Activated T-helper 1 cell treated with anti-CD3 and anti-CD28 coated beads, Interleukin-2, amount 50 U/mL, for 16 hours (primary cell): ENCODE measurements at regions not wholly inside any gene's neighbourhood (a gene's known extent, or its start where the extent isn't known, plus 50 kb on each side); places are given as distances from the start of the nearest gene placed in this dataset.
"Not testable (repeated sequence)": the region's sequence is repeated elsewhere in the genome, so short reads cannot be mapped to it uniquely, and the experiment has no call there.

ENCODE experiments used
- DNase-seq, 2 donors: peaks; one replicate each; pipeline ENCODE4 v3.0.0-alpha.2; 2020; ENCODE audit warnings: low read depth in 1 of 2, low spot score in 1 of 2

DNA sequence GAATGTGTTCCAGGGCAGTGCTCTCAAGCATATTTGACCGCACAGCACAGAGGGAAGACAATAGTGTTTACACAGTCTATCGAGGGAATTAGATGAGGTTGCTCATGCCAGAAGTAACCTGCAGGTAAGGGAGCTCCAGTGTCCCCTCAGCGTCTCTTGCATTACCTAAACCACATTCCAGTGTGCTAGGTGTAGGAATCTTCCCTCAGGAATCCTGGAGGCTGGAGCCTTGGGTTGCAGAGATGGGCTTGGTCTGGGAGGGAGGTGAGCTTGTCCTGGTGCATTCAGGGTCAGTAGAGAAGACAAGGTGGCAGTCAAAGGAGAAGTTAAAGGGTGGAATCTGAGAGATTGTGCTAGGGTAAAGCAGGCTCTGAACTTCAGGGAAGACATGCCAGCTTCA is 56.3 kb downstream of the SOX14 start:
- no peak for DNase-seq

DNA sequence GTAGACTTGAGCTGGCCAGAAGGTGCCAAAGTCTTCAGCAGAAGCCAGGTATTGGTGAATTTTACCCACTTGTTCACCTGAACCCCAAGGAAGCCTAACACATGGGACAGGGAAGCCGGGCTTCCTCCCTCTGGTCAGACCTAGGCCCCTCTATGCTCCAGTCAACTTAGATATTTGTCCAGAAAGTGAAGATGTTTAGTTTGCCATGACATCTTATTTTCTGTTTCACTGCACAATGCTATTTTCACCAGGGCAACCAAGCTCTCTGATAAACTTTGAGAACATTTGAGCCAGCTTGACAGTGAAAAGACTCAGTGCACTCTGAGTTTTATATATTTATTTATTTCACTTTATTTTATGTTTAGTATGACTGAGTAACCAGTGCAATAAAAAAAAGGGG is 71.0 kb downstream of the SOX14 start:
- DNase-seq: no peak

DNA sequence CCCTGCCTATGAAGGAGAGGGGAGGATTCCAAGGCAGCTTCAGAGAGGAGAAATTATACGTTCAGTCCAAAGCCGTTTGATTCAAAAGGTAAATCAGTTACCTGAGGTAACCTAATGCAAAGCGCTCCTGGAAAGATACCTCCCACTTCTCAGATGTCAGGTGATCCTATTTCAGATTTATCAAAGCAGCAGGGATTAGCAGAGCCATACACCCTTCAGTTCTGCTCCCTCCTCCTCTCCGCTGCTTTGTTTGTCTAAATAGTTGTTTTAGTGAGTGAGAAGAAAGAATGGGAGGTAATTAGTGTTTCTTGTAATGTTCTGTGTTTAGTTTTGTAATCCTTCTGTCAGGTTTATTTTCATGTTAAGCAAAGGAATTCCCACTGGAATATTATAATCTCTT is 81.1 kb downstream of the SOX14 start:
- DNase-seq: no peak

DNA sequence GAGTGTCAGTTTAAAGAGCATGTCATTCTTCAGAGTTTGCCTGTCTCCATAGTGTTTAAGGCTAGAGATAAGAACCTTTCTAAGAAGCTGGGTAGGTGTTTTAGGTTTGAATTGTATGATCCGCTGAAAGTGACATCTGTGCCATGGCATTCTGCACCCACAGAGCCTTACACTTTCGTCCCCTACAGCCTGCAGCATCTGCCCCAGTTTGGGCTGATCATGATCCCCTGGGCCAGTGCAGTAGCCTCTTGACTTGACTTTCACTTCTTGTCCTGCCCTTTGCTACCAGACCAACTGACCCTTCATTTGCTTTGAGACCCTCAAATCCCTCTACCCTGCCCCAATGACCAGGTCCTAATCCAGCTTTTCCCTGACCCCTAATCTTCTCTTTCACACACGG is 81.6 kb downstream of the SOX14 start:
- no peak for DNase-seq

DNA sequence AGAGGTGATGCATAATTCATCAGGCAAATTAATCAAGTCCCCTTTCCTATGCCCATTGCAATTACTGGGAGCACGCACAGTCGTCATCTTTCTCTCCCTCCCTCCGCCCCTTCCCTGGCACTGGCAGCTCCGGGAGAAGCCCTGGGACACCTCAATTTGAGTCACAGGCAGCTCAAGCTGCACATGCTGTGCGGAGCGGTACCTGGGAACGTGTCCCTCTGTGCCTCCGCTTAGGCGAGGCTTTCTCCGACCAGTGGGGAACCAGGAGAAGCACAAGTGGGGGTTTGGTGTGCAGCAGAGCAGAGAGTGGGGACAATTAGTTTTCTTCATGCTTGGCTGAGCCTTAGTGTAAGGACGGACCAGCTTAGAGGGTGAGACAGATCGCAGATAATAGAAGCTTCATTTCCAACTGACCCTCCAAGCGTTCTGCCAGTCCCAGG is 88.3 kb downstream of the SOX14 start:
- DNase-seq: no peak

DNA sequence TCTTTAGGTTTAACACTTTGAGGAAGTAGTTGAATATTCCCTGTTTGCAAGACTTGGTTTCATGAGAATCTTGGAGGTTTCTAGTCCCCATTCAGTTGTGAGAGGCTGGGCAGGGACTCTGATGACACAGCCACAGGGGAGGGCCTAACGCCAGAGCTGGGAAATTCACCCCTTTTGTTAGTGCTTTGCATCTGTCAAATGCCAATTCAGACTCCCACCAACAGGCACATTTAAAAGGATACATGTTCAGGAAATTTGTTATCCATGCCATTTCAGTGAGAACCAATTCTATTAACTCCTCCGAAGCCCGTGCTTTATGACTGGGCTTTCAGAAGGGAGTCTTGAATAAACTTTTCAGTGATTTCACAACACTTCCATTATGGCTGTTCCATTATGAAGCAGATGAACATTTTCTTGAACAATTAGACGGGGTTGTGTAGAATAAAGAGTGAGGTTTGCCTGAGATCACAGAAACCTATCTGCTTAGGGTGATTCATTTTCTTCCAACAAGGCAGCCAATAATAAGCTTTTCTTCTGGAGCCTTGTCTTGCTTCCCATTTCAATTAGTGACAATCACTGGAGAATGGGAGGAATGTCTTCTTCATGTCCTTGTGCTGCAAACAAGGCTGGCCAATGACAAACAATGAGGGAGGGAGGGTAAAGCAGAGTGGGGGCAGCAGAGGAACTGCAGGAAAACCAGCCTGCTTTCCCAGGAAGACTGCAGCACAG is 90.6 kb downstream of the SOX14 start:
- DNase-seq: no peak

DNA sequence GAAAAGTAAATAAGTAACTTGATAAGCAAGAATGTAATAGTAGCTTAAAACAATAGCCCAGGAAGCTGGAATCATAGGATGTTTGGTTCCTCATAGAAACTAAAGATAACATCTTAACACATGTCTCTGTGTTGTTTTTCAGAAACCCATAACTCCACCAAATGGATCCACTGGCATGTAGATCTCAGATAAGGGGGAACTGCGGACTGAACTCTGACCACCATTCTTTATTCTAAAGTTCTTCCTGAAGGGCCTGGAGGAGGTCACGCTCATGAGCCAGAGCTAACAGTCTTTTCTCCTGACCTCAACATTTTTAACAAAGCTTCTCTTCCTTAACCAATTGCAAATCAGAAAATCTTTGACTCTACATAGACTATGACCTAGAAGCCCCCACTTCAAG is 101.9 kb downstream of the SOX14 start:
- no peak for DNase-seq

DNA sequence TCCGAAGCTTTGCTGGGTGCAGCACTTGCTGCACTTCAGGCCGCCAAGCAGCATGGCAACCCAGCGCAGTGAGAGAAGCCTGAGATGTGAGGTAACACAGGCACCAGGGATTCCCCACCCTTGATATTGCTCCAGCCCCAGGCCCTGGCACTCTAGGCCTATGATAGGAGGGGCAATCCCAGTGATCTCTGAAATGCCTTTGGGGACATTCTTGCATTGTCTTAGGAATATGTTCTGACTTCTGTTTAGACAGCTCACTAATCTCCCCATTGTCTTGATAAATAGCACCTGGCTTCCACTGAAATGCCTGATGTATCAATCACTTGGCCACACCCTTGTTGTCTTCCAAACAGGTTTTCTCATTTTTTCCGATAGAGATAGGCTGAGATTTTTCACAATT is 102.8 kb downstream of the SOX14 start:
- DNase-seq: no peak

DNA sequence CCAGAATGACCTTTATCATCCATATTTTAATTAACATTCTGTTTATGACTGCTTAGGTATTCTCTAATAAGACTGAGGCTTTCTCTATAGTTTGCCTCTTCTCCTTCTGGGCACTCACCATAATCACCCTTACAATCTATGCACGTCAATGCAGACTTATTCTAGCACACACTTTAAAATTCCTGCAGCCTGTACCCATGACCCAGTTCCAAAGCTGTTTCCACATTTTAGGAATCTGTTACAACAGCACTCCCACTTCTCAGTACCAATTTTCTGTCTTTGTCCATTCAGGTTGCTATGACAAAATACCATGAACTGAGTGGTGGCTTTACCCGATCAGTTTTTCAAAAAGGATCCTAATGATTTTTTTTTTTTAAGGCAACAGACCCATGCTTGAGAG is 103.5 kb downstream of the SOX14 start:
- DNase-seq: no peak

DNA sequence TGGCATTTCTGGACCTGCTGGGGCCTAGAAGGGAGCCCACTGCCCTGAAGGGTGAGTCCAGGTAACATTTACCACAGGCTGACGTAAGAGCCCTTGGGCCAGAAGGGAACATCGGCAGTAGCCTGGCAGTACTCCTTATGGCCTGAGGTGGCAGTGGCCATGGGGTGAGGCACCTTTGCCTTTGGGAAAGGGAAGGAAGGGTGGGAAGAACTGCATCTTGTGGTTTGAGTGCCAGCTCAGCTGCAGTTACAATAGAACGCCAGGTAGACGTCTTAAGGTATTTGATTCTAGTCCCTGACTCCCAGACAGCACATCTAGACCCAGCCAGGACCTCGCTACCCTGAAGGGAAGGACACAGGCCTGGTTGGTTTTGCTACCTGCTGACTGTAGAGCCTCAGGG is 104.9 kb downstream of the SOX14 start:
- DNase-seq: no peak

DNA sequence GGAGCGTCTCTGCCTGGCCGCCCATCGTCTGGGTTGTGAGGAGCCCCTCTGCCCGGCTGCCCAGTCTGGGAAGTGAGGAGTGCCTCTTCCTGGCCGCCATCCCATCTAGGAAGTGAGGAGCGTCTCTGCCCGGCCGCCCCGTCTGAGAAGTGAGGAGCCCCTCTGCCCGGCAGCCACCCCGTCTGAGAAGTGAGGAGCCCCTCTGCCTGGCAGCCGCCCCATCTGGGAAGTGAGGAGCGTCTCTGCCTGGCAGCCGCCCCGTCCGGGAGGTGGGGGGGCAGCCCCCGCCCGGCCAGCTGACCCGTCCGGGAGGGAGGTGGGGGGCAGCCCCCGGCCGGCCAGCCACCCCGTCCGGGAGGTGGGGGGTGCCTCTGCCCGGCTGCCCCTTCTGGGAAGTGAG is 108.5 kb downstream of the SOX14 start:
- DNase-seq: not testable (repeated sequence)

DNA sequence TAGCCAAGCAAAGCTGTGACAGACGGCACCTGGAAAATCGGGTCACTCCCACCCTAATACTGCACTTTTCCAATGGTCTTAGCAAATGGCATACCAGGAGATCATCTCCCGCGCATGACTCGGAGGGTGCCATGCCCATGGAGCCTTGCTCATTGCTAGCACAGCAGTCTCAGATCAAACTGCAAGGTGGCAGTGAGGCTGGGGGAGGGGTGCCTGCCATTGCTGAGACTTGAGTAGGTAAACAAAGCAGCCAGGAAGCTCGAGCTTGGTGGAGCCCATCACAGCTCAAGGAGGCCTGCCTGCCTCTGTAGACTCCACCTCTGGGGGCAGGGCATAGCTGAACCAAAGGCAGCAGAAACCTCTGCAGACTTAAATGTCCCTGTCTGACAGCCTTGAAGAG is 113.1 kb upstream of the CLDN18 start:
- DNase-seq: not testable (repeated sequence)

DNA sequence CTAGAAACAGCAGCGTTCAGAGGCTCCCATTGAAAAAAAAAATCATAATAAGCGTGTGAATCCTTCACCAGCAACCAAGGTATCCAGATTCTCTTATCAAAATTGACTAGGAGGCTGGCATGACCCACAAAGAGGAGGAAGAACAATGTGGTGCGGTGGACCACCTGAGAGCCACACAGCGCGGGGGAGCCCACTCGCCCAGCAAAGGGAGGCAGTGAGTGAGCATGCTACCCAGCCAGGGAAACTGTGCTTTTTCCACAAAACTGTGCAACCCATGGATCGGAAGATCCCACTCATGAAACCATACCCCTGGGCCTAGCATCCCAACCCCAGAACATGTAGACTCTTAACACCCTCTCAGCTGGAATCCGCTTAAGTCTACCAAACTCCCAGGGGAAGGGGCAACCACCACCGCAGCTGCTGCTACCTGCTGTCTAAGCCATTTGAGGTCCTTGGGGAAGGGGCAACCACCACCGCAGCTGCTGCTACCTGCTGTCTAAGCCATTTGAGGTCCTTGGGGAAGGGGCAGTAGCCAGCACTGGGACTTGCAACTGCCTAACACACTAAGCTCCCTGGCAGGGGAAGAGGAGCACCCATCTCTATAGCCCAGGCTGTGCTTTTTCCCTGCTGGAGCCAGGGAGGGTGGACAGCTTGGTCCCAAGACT is 102.8 kb upstream of the CLDN18 start:
- DNase-seq: no peak

DNA sequence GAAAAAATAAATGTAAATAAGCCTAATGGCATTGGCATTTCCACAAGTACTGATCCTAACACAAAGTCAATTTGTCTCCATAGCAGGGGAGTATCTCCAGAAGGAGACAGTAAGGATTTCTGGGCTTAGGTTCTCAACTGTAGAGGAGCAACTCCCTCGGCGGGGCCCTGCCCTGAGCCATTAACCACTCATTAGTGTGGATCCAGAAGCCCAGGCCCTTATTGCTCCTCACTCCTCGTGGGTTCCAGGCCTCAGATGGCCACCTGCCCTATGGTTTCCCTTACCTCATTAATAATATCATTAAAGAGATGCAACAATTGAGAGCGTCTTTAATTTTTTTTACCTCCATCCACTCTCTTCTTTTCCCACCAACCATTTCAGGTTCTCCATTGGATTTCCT is 85.3 kb upstream of the CLDN18 start:
- DNase-seq: no peak

DNA sequence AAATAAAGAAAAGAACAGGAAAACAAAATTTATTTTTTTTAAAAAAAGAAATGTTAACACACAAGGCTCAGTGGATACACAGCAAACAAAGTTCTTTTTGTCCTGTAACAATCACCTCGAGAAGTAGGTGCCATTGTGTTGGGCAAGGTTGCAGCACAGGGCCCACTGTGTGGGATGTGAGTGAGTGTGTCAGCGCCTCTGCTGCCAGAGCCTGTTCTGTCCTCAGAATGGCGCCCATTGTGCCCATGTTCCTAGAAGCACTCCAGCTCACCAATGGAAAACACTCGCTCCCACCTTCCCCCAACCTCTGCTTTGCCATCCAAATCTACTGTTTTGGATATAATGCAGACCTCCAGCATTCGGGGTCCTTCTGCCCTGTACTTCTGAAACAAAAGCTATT is 84.9 kb upstream of the CLDN18 start:
- no peak for DNase-seq

DNA sequence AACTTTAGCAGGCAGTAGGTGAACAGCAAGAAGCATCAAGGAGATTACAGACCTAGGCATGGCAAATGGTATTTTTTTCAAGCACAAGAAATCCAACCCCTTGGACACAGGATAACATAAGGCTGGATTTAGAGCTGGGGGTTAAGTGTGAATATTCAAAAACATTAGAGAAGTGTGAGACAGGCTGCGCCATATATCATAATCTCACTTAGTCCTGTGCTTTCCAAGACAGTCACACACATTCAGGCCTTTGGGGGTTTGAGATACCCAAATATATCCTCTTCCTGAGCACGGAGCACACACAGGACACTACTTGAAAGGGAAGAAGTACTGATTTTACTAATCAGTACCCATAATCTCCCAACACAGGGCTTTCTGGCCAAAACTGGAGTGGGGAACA is 83.0 kb upstream of the CLDN18 start:
- no peak for DNase-seq

DNA sequence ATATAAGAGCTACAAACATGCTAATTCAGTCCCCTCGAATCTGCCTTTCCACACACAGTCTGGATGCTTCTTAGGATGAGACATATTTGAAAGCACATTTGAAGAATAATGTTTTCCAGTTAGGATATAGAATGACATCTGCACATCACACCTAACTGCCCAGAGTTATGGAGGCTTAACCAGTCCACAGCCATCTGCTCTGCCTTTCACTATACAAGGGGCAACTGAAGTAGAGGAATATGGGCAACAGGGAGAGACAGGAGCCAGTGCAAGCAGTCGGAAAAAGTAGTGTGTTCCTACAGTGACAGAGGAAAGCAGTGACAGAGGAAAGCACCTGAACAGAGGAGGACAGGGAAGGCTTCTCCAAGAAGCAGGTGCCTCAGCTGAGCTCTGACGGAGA is 79.0 kb upstream of the CLDN18 start:
- DNase-seq: no peak

DNA sequence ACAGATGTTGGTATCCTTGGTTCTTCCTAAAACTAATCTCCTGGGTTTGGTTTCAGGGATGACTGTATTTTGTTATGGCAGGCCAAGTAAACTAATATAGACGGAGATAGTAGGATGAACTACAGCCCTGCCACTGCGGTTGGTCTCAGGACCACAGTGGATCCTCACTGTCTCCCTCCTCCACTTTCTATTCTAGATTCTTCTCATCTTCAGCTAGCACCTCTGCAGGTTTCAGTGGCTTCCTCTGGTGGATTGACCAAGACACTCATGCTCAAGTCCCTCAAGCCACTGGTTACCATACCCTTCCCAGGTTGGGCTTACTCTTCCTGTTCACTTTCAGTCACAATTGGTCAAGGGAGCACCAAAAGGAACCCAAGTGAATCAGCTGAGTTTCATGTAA is 71.1 kb upstream of the CLDN18 start:
- DNase-seq: no peak

DNA sequence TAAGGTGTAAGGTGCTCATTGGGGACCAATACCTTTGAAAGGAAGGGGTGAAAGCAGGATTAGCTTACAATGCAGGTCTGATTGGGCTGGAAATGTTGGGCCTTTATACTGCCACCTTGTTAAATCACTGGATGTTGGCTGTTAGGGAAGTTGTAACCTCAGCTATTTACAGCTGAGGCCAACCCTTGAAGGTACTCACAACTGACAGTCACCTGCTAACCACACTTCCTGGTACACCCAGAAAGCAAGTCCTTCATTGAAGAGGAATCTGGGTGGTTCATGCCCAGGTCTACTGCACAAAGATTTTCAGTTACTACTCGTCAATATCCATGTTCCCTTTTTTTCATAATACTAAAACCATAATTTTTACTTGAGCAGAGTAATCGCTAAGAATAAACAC is 65.4 kb upstream of the CLDN18 start:
- no peak for DNase-seq

DNA sequence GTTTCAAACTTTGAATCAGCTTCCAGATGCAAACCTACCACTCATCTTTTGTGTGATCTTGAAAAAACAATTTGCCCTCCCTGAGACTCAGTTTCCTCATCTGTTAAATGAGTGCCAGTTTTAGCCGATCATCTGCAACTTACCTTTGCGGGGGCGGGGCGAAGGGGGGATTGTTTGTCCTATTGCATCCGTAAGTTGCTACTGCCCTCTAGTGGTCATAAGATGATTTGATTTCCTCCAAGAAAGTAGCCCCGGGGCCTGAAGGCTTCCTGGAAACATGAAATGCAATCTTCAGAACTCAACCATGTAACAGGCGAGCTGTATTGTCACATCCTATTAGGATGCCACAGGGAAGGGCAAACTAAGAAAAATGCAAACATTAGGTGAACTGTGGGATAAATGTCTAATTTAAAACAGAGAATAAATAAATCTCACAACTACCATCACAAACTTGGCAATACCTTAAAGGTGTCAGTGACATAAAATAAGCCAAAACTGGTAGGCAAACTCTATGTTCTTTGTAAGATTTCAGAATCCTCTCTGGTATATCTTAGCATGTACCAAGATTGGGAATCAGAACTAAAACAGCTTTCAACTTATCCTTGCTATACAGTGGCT is 63.5 kb upstream of the CLDN18 start:
- peak in 1 of 2 donors; percentile 1 for DNase-seq

DNA sequence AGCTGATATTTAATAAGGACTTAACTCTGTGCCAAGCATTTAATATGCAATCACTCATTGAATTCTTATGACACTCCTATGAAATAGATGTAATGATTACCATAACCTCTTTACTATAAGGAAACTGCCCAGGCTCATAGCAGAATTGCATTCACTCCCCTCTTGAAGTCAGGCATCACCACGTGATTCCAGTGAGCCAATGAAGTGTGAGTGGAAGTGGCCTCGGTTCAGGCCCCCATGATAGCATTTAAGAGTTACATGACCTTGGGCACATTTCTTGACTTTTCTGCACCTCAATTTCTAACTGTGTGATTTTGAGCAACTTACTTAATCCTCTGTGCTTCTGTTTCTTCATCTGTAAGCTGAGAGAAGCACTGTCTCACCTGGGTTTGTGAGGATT is 62.8 kb upstream of the CLDN18 start:
- no peak for DNase-seq

DNA sequence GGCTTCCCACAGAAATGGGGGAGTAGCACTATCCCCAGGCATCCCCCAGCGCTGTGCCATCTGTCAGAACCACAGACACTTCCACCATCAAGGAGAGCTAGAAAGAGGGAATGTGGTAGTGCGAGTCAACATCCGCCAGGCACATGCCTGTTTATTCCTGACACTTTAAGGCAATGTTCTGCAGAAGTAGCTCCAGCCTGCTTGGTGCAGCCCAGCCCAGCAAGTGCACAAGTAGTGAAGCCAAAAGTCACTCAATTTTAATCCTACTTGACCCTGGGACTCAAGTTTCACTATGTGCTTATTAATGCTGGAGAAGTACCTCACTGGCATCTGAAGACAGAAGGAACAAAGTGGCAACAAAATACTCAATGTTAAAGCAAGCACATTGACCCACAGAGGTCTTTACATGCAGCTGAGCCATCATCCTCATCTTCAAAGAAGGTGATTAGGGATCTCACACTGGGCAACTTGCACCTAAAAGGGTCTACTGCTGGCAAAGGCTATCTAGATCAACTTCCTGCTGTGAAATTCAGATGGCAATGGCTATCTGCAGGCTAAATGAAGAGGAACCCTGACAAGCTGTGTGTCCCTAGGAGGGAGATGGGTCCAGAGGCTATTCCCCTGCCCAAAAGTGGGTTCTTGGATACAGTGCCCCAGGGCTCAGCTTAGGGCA is 61.4 kb upstream of the CLDN18 start:
- DNase-seq: no peak
